ENCODE measurements at regions not wholly inside any gene's neighbourhood (a gene's known extent, or its start where the extent isn't known, plus 50 kb on each side); places are given as distances from the start of the nearest gene placed in this dataset.

DNA sequence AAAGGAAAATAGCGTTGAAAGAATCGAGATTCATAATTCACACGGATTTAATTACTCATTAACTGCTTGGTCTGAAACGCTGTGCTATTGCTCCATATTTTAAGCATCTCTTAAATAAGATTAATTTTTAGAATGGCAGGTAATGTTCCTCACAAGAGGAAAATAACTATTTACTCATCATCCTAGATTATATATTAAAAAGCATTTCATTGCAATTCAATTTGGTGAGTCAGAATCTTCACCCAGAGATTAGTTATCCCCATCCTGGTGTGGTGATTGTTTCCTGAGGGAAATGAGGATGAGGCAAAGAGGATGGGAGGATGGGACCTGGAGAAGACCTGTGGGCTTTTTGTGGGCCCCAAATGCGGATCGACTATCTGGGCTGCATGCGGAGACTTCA, 145.5 kb upstream of the MAP1B start:
- TF ChIP-seq, protein P1, sequence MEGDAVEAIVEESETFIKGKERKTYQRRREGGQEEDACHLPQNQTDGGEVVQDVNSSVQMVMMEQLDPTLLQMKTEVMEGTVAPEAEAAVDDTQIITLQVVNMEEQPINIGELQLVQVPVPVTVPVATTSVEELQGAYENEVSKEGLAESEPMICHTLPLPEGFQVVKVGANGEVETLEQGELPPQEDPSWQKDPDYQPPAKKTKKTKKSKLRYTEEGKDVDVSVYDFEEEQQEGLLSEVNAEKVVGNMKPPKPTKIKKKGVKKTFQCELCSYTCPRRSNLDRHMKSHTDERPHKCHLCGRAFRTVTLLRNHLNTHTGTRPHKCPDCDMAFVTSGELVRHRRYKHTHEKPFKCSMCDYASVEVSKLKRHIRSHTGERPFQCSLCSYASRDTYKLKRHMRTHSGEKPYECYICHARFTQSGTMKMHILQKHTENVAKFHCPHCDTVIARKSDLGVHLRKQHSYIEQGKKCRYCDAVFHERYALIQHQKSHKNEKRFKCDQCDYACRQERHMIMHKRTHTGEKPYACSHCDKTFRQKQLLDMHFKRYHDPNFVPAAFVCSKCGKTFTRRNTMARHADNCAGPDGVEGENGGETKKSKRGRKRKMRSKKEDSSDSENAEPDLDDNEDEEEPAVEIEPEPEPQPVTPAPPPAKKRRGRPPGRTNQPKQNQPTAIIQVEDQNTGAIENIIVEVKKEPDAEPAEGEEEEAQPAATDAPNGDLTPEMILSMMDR (conservative IDR thresholded peaks at IDR 0.05): no peak
- TF ChIP-seq ZFX (IDR thresholded peaks at IDR 0.05): no peak

Data from C4-2B (cell line).